ENCODE measurements at regions not wholly inside any gene's neighbourhood (a gene's known extent, or its start where the extent isn't known, plus 50 kb on each side); places are given as distances from the start of the nearest gene placed in this dataset.

DNA sequence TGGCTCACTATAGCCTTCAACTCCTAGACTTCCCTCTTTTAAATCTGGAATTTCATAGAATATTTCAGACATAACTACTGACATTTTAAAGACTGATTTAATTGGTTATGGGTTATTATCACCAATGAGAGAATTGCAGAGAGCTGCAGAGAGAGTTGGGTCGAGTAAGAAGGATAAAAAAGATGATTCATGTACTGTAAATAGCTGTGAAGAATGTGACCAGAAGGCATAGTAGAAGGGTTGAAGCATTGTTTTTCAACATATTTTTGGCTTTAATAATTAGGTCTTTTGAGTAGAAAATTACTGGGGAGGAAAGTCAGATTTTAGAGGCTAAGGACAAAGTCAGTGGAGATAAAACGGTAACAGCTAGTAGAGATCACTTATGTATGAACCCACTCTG, 503.2 kb upstream of the SLC8A1 start:
- no peak for TF ChIP-seq CTCF (IDR thresholded peaks at IDR 0.05; ENCODE audit: insufficient read depth, low read depth, low read length, missing control alignments)
- no peak overlapping the region for H3K4me3 ChIP-seq (ENCODE audit: low read length)
- DNase-seq (ENCODE audit: low read depth), result no peak

DNA sequence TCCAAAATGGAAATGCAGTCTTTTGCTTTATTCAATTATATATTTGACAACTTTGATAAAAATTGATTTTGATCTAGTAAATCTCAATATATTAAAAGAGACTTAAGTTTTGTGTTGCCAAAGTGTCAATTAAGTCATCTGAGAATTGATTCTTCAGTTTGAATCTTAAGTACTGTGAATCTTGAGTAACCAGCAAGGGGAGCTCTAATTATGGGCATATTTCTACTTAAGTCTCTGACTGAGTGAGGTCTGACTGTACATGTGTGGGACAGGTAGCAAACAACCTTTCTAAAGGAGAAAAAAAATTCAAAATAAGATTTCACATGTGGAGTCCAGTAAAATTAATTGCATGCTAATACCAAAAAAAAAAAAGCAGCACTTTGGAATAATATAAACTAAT, 503.7 kb upstream of the SLC8A1 start:
- no peak for TF ChIP-seq CTCF (IDR thresholded peaks at IDR 0.05; ENCODE audit: insufficient read depth, low read depth, low read length, missing control alignments)
- peak; percentile 2 for DNase-seq (ENCODE audit: low read depth)
- no peak overlapping the region for H3K4me3 ChIP-seq (ENCODE audit: low read length)

DNA sequence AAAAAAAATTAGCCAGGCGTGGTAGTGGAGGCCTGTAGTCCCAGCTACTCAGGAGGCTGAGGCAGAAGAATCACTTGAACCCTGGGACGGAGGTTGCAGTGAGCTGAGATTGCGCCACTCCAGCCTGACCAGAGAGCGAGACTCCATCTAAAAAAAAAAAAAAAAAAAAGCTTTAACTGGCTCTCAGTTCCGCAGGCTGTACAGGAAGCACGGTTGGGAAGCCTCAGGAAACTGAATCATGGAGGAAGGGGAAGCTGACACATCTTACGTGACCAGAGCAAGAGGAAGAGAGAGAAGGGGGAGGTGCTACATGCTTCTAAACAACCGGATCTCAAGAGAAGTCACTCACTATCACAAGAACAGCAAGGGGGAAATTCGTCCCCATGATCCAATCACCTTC, 505.6 kb upstream of the SLC8A1 start:
- peak; percentile 25 for DNase-seq (ENCODE audit: low read depth)
- TF ChIP-seq CTCF (IDR thresholded peaks at IDR 0.05; ENCODE audit: insufficient read depth, low read depth, low read length, missing control alignments), result no peak
- no peak overlapping the region for H3K4me3 ChIP-seq (ENCODE audit: low read length)

- no peak for DNase-seq (ENCODE audit: low read depth)
- no peak for TF ChIP-seq CTCF (IDR thresholded peaks at IDR 0.05; ENCODE audit: insufficient read depth, low read depth, low read length, missing control alignments)
- no peak overlapping the region for H3K4me3 ChIP-seq (ENCODE audit: low read length)
Observed at GRCh38 chr2:40962026-40962425, 510.1 kb upstream of the SLC8A1 start.

DNA sequence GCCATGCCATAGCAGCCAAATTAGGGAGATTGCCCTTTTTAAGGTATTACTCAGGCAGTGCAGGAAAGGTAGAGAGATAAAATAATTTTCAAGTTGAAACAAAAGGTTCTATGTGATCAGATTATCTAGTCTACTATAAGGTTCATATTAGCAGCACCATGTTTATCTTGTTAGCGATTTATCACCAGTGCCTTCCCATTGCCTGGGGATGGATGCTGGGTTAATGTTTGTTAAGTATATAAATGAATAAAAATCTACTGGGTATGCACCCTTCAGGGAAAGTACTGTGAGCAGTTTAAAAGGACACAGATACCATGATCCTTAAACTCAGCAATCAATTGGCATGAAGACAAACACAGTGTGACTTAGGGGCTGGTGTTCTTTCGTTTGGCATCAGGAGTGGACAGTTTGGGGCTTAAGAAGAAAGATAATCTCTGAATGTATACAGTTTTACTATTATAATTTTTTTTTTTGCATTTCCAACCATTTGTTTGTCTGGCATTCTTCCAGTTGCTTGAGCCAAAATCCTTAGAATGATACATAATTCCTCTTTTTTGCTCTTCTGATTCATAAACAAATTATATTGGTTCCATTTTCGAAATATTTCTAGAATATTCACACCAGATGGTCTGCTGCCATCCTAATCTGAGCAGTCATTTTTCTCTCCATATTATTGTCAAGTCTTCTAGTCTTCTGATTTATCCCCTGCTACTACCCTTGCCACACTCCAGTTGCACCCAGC, 512.8 kb upstream of the SLC8A1 start:
- no peak for TF ChIP-seq CTCF (IDR thresholded peaks at IDR 0.05; ENCODE audit: insufficient read depth, low read depth, low read length, missing control alignments)
- H3K4me3 ChIP-seq (ENCODE audit: low read length), result no peak overlapping the region
- no peak for DNase-seq (ENCODE audit: low read depth)

- no peak overlapping the region for H3K4me3 ChIP-seq (ENCODE audit: low read length)
- no peak for TF ChIP-seq CTCF (IDR thresholded peaks at IDR 0.05; ENCODE audit: insufficient read depth, low read depth, low read length, missing control alignments)
- no peak for DNase-seq (ENCODE audit: low read depth)
Observed at GRCh38 chr2:40967451-40967850, 515.6 kb upstream of the SLC8A1 start.

DNA sequence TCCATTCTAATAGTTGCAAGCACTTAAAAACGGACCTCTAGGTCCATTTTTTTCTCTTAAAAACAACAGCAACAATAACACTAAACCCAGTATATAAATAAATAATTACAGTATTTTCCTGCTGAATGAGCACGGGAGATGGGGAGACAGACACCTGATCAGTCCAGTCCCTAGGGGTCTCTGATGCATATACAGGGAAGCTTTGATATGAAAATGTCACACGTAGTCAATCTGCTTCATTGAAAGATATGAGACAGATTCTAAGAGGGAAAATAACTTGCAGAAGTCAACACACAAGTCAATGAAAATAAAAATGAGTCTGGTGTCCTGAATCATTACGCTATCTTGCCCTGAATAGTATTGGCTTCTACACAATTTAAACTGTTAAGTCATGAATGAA, 523.3 kb upstream of the SLC8A1 start:
- no peak for DNase-seq (ENCODE audit: low read depth)
- TF ChIP-seq CTCF (IDR thresholded peaks at IDR 0.05; ENCODE audit: insufficient read depth, low read depth, low read length, missing control alignments), result no peak
- no peak overlapping the region for H3K4me3 ChIP-seq (ENCODE audit: low read length)
